Putamen (tissue), 1 donor: ENCODE measurements at regions not wholly inside any gene's neighbourhood (a gene's known extent, or its start where the extent isn't known, plus 50 kb on each side); places are given as distances from the start of the nearest gene placed in this dataset.
A peak's percentile ranks its signal among the peaks of the same experiment; 100 is the strongest.
"Not testable (repeated sequence)": the region's sequence is repeated elsewhere in the genome, so short reads cannot be mapped to it uniquely, and the experiment has no call there.

Source experiments
- DNase-seq: peaks from one replicate; pipeline ENCODE4 v3.0.0-alpha.2; 2016; ENCODE audit warnings: low spot score

DNA sequence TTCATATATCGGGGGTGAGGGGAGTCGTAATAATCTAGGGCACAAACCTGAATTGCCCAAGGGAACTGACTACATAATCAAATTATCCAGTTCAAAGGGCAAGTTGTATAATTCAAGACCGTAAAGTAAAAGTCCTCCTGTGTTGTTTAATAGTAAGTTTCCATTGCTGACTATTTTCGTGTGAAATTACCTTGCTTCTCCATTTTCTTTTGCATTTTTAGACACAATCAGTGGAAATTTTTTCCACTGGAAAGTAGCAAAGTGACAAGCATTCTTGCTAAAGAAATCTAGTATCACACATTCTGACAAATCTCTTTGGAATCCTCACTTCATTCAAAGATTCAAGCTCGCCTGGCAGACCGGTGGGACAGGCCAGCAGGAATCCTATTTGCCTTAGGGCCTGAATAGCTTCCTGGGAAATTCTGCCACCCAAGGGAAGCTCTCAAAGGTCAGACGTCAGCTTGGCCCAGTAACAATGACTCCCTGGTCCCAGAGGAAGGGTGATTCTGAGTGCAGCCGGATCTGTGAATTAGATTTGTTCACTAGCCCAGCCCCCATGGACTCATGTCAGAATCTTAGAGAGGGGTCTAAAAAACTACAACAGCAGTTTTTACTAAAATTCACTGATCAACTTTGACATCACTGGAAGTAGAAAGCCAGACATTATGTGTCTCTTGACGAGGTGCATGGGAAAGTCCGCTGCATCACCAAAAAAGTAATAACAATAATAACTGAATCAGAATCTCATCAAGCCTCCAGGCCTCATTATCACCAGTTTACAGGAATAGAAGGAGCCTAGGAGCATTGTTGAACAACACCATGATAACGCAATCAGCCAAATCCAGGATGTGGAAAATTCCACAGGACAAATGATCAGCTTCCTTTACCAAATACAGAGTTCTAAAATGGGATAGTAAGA is 161.0 kb downstream of the SKIDA1 start:
- no peak for DNase-seq

- no peak for DNase-seq
Measured at GRCh38 chr10:21363731-21364104, 161.8 kb downstream of the SKIDA1 start.

DNA sequence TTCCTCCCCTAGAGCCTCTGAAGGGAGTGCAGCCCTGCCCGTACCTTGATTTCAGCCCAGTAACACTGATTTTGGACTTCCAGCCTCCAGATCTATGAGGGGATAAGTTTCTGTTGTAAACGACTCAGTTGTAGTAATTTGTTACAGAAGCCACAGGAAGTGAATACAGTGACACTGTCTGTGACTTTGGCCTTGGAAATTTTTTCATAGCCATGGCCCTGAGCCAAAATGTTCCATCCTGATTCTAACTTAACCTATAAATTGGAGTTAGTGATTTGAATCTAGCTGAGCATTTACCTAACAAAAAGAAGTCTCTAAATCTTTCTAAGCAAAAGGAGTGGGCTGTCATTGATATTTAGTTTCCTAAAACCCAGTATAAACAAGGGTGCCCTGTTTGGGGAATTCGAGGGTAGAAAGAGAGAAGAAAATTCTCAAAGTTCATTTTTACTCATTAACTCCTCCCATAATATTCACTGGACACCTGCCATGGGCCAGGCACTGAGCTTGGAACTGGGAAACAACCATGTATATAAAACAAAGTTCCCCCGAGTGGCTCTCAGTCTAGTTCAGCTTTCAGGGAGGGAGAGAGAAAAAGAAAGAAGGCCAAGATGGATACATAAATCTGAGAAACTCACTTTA is 162.3 kb downstream of the SKIDA1 start:
- DNase-seq, result no peak

DNA sequence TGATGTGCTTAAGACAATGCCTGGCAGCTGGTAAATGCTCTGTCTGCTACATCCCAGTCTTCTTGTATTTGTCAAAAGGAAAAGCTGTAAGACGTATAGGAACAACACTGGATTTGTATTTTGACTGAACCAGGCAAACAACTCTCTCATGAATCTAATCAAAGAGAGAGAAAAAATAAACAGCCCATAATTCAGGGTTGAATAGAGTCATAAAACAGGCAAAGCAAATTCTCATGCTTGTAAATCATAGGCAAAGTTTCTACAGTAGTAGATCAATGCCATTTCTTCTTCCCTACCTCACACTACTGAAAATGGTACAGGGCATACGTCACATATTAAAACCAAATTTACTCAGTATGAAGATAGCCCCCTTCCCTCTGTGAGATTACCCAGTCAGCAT is 166.3 kb downstream of the SKIDA1 start:
- DNase-seq, result no peak

DNA sequence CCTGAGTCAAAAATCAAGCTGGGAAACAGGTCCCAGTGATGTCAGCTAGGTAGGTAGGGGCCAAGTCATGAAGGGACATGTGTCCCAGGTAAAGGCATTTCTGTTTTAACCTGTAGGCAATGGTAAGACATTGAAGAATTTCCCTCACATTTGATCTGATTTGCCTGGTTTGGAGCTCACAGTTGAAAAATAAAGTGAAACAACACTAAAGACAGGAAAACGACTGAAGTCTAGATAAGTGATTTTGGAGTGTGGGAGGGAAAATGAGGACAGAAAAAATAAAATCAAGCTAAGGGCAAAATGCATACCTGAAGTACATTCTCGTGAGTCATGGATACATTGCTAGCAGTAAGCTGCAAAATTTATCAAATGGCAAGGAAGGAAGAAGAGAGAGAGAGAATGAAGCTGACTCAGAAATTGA is 169.9 kb downstream of the SKIDA1 start:
- DNase-seq, result no peak

GRCh38 chr10:21352886-21353285 is 172.6 kb downstream of the SKIDA1 start:
- DNase-seq, result no peak

- DNase-seq, result not testable (repeated sequence)
Measured at GRCh38 chr10:21351594-21351993, 173.9 kb downstream of the SKIDA1 start.

GRCh38 chr10:21349912-21350286 is 175.6 kb downstream of the SKIDA1 start:
- DNase-seq, result no peak

GRCh38 chr10:21347785-21348170 is 177.7 kb downstream of the SKIDA1 start:
- DNase-seq, result no peak

DNA sequence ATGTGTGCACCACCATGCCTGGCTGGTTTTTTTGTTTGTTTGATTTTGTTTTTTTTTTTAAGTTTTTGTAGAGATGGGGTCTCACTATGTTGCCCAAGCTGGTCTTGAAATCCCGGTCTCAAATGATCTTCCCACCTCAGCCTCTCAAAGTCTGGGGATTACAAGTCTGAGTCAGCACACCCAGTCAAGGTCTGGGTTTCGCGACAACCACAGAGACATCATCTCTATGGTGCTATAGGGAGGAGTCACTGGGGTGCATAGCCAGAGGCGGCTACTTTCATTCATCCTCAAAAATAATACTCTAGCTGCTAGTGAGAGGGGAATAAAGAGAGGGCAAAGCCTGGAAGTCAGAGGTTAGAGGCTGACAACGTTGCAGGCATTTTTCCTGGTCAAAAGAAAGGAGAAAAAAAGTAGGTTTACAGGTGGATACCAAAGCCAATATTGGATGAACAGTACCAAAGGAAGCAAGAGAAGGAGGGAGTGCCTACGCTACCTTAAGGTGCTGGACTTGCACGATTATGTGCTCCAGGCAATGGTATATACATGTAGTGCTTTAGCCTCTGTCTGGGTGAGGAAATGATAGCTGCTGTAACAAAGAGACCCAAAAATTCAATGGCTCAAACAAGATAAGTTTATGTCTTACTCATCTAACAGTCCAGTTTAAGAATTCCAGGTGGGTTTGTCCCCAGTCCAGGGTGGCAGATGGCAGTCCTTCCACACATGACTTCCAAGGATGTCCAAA is 178.3 kb downstream of the SKIDA1 start:
- DNase-seq, result no peak

GRCh38 chr10:21343087-21343486 is 182.4 kb downstream of the SKIDA1 start:
- no peak for DNase-seq

DNA sequence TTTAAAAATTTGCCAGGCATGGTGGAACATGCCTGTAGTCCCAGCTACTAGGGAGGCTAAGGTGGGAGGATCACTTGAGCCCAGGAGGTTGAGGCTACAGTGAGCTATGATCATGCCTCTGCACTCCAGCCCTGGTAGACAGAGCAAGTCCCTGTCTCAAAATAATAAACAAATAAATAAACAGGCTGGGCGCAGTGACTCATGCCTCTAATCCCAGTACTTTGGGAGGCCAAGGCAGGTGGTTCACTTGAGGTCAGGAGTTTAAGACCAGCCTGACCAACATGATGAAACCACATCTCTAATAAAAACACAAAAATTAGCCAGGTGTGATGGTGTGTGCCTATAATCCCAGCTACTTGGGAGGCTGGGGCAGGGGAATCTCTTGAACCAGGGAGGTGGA is 183.0 kb downstream of the SKIDA1 start:
- not testable (repeated sequence) for DNase-seq

DNA sequence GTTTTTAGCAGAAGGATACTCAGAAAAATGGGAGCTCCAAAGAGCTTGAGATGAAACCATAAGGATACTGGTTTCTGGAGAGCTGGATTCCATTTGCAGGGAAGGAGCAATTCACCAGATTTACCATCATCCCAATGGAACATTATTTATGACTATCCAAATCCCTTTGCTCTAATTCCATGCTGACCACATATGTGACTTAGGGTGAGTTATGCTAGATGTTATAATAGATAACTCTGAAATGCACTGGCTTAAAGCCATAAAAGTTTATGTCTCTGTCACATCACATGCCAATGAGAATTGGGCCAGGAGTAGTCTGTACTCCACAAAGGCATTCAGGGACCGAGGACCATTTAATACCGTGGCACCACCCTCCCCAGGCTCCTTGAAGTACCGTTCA is 185.2 kb downstream of the SKIDA1 start:
- no peak for DNase-seq

GRCh38 chr10:21337171-21337792 is 188.2 kb downstream of the SKIDA1 start:
- DNase-seq, result no peak

GRCh38 chr10:21336476-21337170 is 188.9 kb downstream of the SKIDA1 start:
- DNase-seq, result no peak

DNA sequence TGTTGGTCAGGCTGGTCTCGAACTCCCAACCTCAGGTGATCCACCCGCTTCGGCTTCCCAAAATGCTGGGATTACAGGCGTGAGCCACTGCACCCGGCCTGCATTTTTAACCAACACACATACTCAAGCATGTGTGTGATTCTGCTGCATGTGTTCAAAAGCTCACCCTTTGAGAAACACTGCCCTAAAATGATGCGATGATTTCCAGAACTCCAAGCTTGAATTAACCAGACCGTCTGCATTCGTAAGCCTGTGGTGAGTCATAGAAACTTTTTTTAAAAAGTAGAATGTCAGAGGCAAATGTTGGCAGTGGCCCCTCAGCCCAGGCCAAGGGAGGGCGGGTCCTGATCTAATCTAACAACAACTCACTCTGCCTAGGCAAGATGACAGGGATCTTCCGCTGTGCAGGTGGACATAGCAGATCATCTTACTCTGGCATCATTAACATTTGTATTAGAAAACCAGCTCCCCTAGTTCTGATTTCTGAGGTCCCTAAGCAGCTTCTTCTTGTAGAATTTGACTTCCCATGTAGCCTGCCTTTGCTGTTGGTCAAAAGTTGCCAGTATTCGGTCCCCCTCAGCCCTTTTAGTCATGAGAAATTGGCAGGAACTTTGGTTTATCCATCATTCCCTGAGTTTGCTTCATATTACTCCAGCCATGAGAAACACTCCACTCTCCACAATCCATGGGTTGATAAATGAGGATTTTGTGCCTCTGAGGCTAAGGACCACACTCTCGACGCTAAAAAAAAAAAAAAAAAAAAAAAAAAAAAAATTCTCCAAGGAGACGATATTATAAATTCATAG is 190.4 kb downstream of the SKIDA1 start:
- no peak for DNase-seq

DNA sequence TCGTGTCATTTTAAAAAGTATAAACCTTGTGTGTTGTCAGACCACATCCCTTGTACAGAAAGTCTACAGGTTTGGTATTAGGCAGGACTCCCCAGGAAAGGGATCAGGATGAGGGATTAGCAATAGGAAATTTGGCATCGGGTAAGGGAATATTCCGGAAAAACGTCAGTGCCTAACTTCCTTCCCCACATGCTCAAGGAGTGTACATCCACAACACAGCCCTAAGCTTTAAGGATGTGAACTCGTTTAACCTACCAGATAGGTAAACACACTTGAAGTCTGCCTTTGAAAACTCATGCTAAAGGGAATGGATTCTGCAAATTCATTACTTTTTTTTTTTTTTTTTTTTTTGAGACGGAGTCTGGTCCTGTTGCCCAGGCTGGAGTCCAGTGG is 194.9 kb downstream of the SKIDA1 start:
- DNase-seq, result peak; percentile 2

DNA sequence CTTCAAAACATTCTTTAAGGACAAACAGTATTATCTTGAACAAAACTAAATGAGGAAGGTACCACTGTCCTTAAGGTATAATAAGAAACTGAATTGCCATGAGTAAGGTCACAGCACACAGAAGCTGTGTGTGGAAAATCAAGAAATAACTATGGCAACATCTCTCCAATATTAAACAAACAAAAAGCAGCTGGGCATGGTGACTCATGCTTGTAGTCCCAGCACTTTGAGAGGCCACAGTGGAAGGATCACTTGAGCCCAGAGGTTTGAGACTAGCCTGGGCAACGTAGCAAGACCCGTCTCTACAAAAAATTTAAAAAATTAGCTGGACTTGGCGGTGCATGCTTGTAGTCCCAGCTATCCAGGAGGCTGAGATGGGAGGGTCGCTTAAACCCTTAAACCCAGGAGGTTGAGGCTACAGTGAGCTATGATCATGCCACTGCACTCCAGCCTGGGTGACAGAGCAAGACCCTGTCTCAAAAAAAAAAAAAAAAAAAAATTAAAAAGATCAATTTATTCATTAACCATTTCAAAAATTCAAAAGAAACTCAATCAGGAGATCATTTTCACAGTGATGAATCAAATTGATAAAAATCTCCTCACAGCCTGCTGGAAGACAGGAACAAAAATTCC is 195.4 kb downstream of the SKIDA1 start:
- DNase-seq, result no peak

GRCh38 chr10:21327289-21327993 is 198.0 kb downstream of the SKIDA1 start:
- DNase-seq, result no peak
